IMR-90 (cell line): ENCODE measurements at regions not wholly inside any gene's neighbourhood (a gene's known extent, or its start where the extent isn't known, plus 50 kb on each side); places are given as distances from the start of the nearest gene placed in this dataset.

Source experiments
- ATAC-seq: fragments of 200-7000 bp; cut with Tn5 transposase; 2 replicates; pipeline ENCODE4 v1.9.1; 2020; ENCODE audit warnings: low read depth, mild to moderate bottlenecking, moderate library complexity
- BruUV-seq: library from RNA; stranded (reverse); fragments of 400-500 nt; replicated peaks from 2 replicates; lab custom pipeline; 2021; lab: Mats Ljungman, UMichigan
- CTCF ChIA-PET: fragments of 300-600 bp; formaldehyde crosslinking; extraction: SDS; loops from one replicate; lab custom pipeline; 2021; ENCODE audit warnings: antibody characterized with exemption; lab: Yijun Ruan, JAX
- POLR2A ChIA-PET: fragments of 300-600 bp; sonication (Branson Sonifier 250); formaldehyde crosslinking; loops from one replicate; lab custom pipeline; 2022; ENCODE audit warnings: antibody characterized with exemption; ENCODE audit not compliant: unreplicated experiment; lab: Charles Lee
- DNase-seq: peaks from one replicate; pipeline ENCODE4 v3.0.0; 2013
- H2AFZ ChIP-seq: replicated peaks from 2 replicates; pipeline ENCODE3; 2013; ENCODE audit warnings: low read length, mild to moderate bottlenecking; ENCODE audit not compliant: poor library complexity
- H2AK5ac ChIP-seq: 2 replicates; pipeline ENCODE4 v1.6.1; 2013; ENCODE audit warnings: low read depth, low read length, inconsistent platforms
- H2AK9ac ChIP-seq: replicated peaks from 2 replicates; pipeline ENCODE3; 2013; ENCODE audit warnings: mild to moderate bottlenecking, low read depth, low read length, moderate library complexity; ENCODE audit not compliant: poor library complexity
- H2BK120ac ChIP-seq: 2 replicates; pipeline ENCODE4 v1.6.1; 2013; ENCODE audit warnings: low read depth, low read length, inconsistent platforms
- H2BK15ac ChIP-seq: 3 replicates; pipeline ENCODE4 v1.6.1; 2013; ENCODE audit warnings: low read depth, low read length, inconsistent platforms
- H2BK20ac ChIP-seq: 2 replicates; pipeline ENCODE4 v1.6.1; 2013; ENCODE audit warnings: low read depth, mild to moderate bottlenecking, inconsistent platforms, low read length, moderate library complexity
- H2BK5ac ChIP-seq: 2 replicates; pipeline ENCODE4 v1.6.1; 2013; ENCODE audit warnings: mild to moderate bottlenecking, low read depth, low read length, inconsistent platforms; ENCODE audit not compliant: poor library complexity, severe bottlenecking
- H3K14ac ChIP-seq: replicated peaks from 2 replicates; pipeline ENCODE4 v1.6.1; 2013; ENCODE audit warnings: low read depth, low read length, inconsistent platforms
- H3K18ac ChIP-seq: 2 replicates; pipeline ENCODE4 v1.6.1; 2013; ENCODE audit warnings: low read depth, low read length, control low read depth
- H3K23ac ChIP-seq: 2 replicates; pipeline ENCODE4 v1.6.1; 2013; ENCODE audit warnings: low read depth, low read length, inconsistent platforms
- H3K27ac ChIP-seq: 2 replicates; pipeline ENCODE4 v1.5.1; 2013; ENCODE audit warnings: mild to moderate bottlenecking, control low read depth, low read length; ENCODE audit not compliant: insufficient read depth
- H3K27me3 ChIP-seq: 2 replicates; pipeline ENCODE4 v1.6.1; 2013; ENCODE audit warnings: low read length; ENCODE audit not compliant: control insufficient read depth, insufficient read depth
- H3K36me3 ChIP-seq: 2 replicates; pipeline ENCODE4 v1.6.1; 2013; ENCODE audit warnings: low read length, mixed read lengths; ENCODE audit not compliant: control insufficient read depth, insufficient read depth
- H3K4ac ChIP-seq: 2 replicates; pipeline ENCODE4 v1.6.1; 2013; ENCODE audit warnings: low read depth, low read length, inconsistent platforms
- H3K4me1 ChIP-seq: 2 replicates; pipeline ENCODE4 v1.6.1; 2013; ENCODE audit warnings: low read length, mixed read lengths; ENCODE audit not compliant: control insufficient read depth, insufficient read depth
- H3K4me2 ChIP-seq: 2 replicates; pipeline ENCODE4 v1.6.1; 2013; ENCODE audit warnings: low read depth, mild to moderate bottlenecking, control low read depth, low read length, moderate library complexity
- H3K4me3 ChIP-seq: 2 replicates; pipeline ENCODE4 v1.5.1; 2013; ENCODE audit warnings: low read depth, mild to moderate bottlenecking, control low read depth, low read length, moderate library complexity; ENCODE audit not compliant: insufficient read depth
- H3K56ac ChIP-seq: 2 replicates; pipeline ENCODE4 v1.6.1; 2013; ENCODE audit warnings: low read length, inconsistent platforms; ENCODE audit not compliant: insufficient read depth; ENCODE audit errors: extremely low read depth
- H3K79me1 ChIP-seq, 2 experiments: 2 replicates each; pipeline ENCODE4 v1.6.1; 2013; ENCODE audit warnings: low read length in 2 of 2, inconsistent platforms in 1 of 2, low read depth in 1 of 2
- H3K9ac ChIP-seq: 2 replicates; pipeline ENCODE4 v1.6.1; 2013; ENCODE audit warnings: low read depth, low read length, control low read depth
- H3K9me1 ChIP-seq: 2 replicates; pipeline ENCODE4 v1.6.1; 2013; ENCODE audit warnings: low read length, inconsistent platforms; ENCODE audit not compliant: insufficient read depth
- H3K9me3 ChIP-seq: 2 replicates; pipeline ENCODE4 v1.6.1; 2013; ENCODE audit warnings: low read length; ENCODE audit not compliant: control insufficient read depth, insufficient read depth
- H4K20me1 ChIP-seq: 2 replicates; pipeline ENCODE4 v1.6.1; 2013; ENCODE audit warnings: low read length, inconsistent platforms; ENCODE audit not compliant: insufficient read depth
- H4K5ac ChIP-seq: 2 replicates; pipeline ENCODE4 v1.6.1; 2013; ENCODE audit warnings: mild to moderate bottlenecking, low read depth, low read length, control low read depth
- H4K8ac ChIP-seq, 2 experiments: 2 replicates each; pipeline ENCODE4 v1.6.1; 2013; ENCODE audit warnings: low read depth in 2 of 2, low read length in 2 of 2, control low read depth in 1 of 2, inconsistent platforms in 1 of 2
- H4K91ac ChIP-seq: 2 replicates; pipeline ENCODE4 v1.6.1; 2013; ENCODE audit warnings: low read depth, low read length, inconsistent platforms; ENCODE audit not compliant: insufficient read depth
- BHLHE40 ChIP-seq: fragments of 150-350 bp; IDR thresholded peaks from 2 replicates; pipeline ENCODE4 v1.6.1; 2016; ENCODE audit warnings: mild to moderate bottlenecking, low read depth, low read length
- CEBPB ChIP-seq: IDR thresholded peaks from 2 replicates; pipeline ENCODE4 v1.6.1; 2012; ENCODE audit warnings: low read depth, low read length, improper control_type of control experiment
- CHD1 ChIP-seq: IDR thresholded peaks from 2 replicates; pipeline ENCODE4 v1.6.1; 2012; ENCODE audit warnings: low read depth, low read length, improper control_type of control experiment
- FOS ChIP-seq: fragments of 150-350 bp; IDR thresholded peaks from 2 replicates; pipeline ENCODE4 v1.6.1; 2016; ENCODE audit warnings: low read depth, low read length
- MAFK ChIP-seq: IDR thresholded peaks from 2 replicates; pipeline ENCODE4 v1.6.1; 2012; ENCODE audit warnings: low read depth, low read length, improper control_type of control experiment
- MAZ ChIP-seq: IDR thresholded peaks from 2 replicates; pipeline ENCODE4 v1.6.1; 2012; ENCODE audit warnings: low read depth, mild to moderate bottlenecking, low read length, improper control_type of control experiment, moderate library complexity, borderline replicate concordance
- MXI1 ChIP-seq: IDR thresholded peaks from 2 replicates; pipeline ENCODE4 v1.6.1; 2012; ENCODE audit warnings: low read depth, mild to moderate bottlenecking, low read length, moderate library complexity, borderline replicate concordance
- NFE2L2 ChIP-seq: fragments of 150-350 bp; IDR thresholded peaks from 2 replicates; pipeline ENCODE4 v1.6.1; 2016; ENCODE audit warnings: low read depth, mild to moderate bottlenecking, low read length
- POLR2A ChIP-seq: IDR thresholded peaks from 2 replicates; pipeline ENCODE4 v1.6.1; 2012; ENCODE audit warnings: mild to moderate bottlenecking, low read depth, low read length
- RAD21 ChIP-seq: IDR thresholded peaks from 2 replicates; pipeline ENCODE4 v1.6.1; 2012; ENCODE audit warnings: low read length, improper control_type of control experiment
- RCOR1 ChIP-seq: IDR thresholded peaks from 2 replicates; pipeline ENCODE4 v1.6.1; 2012; ENCODE audit warnings: mild to moderate bottlenecking, low read length, improper control_type of control experiment; ENCODE audit not compliant: insufficient replicate concordance
- RFX5 ChIP-seq: IDR thresholded peaks from 2 replicates; pipeline ENCODE4 v1.8.0; 2012; ENCODE audit warnings: low read depth, mild to moderate bottlenecking, low read length, moderate library complexity
- SMC3 ChIP-seq: fragments of 150-350 bp; IDR thresholded peaks from 2 replicates; pipeline ENCODE4 v1.6.1; 2016; ENCODE audit warnings: low read depth, mild to moderate bottlenecking, antibody characterized with exemption, low read length, moderate library complexity
- WGBS, 2 experiments: methylation state at CpG; one replicate each; pipeline versions ENCODE4 v1.1.5 to v1.1.7; 2013; ENCODE audit warnings: missing lambda C conversion rate in 2 of 2; ENCODE audit not compliant: insufficient read length in 1 of 2; ENCODE audit errors: extremely low coverage in 2 of 2; 5-methylcytosine and 5-hydroxymethylcytosine counted together
- dilution Hi-C: fragments of 300-500 bp; cut with HindIII; formaldehyde crosslinking; loops from one replicate; pipeline ENCODE4 v1.14.3; 2018; ENCODE audit warnings: low sequenced_read_pairs; ENCODE audit not compliant: unreplicated experiment
- in situ Hi-C: fragments of 300-500 bp; cut with MboI; formaldehyde crosslinking; loops from 3 replicates; pipeline ENCODE4 v1.14.3; 2019; ENCODE audit warnings: low sequenced_read_pairs, inconsistent platforms, mixed read lengths
- intact Hi-C: fragments of 100-400 bp; cut with micrococcal nuclease; formaldehyde crosslinking; loops from 2 replicates; pipeline ENCODE4 v1.10.0; 2022
- TF ChIP-seq, protein P1 (sequence below): fragments of 150-350 bp; IDR thresholded peaks from 2 replicates; pipeline ENCODE4 v1.6.1; 2016; ENCODE audit warnings: low read depth, mild to moderate bottlenecking, low read length, moderate library complexity, borderline replicate concordance
- TF ChIP-seq, protein P2 (sequence below): conservative IDR thresholded peaks from 2 replicates; pipeline ENCODE4 v1.5.1; 2012; ENCODE audit warnings: mild to moderate bottlenecking, low read depth, low read length, improper control_type of control experiment
- TF ChIP-seq, protein P3 (sequence below): fragments of 150-350 bp; IDR thresholded peaks from 2 replicates; pipeline ENCODE4 v1.6.1; 2017; ENCODE audit warnings: mild to moderate bottlenecking, antibody characterized with exemption, low read length, low read depth

GRCh38 chr4:149884046-149884445, 68.4 kb upstream of the IQCM start:
- intact Hi-C loops (no loop called here), in situ Hi-C loops (loop anchor here (25.0 kb wide), 1 partner anchor 922 kb away; no protein-coding TSS in a partner anchor), dilution Hi-C loops (no loop called here)
- Histone ChIP-seq H3K14ac (no peak overlapping the region), H3K18ac (peak overlapping the region; percentile 46; the same call in 1 of the 2 replicates), H3K56ac (no peak overlapping the region), H3K9ac (no peak overlapping the region), H4K91ac (no peak overlapping the region), H2AK9ac (no peak overlapping the region), H4K20me1 (no peaks in the 10 kb centered on the region), H3K9me1 (no peaks in the 10 kb centered on the region), H3K4ac (no peak overlapping the region), H3K27ac (no peak overlapping the region), H2BK15ac (no peak overlapping the region), H3K27me3 (no peaks in the 10 kb centered on the region), H2AFZ (no peak overlapping the region), H3K4me3 (no peak overlapping the region), H3K9me3 (no peaks in the 10 kb centered on the region), H2AK5ac (no peak overlapping the region), H2BK120ac (no peak overlapping the region), H4K5ac (no peak overlapping the region), H2BK20ac (no peak overlapping the region), H3K4me1 (peaks cover 6% of the 10 kb centered on the region), H4K8ac (no peak overlapping the region), H3K23ac (no peak overlapping the region), H2BK5ac (no peak overlapping the region), H3K4me2 (no peak overlapping the region), H3K79me1 (no peaks in the 10 kb centered on the region), H3K36me3 (no peaks in the 10 kb centered on the region)
- ATAC-seq (no peak), DNase-seq (no peak)
- ChIA-PET POLR2A (no interaction called here), CTCF (interaction anchor here (1.3 kb wide), 1 partner anchor 13 kb away, joined by 3 read pairs; no protein-coding TSS in a partner anchor)
- WGBS, 2 experiments = 60% methylated on average over 1 of the region's 6 CpGs; no CpG with 5 or more reads in 1 of the 2 experiments
- TF ChIP-seq FOS (no peak), CHD1 (no peak), MAFK (no peak), SMC3 (no peak), NFE2L2 (no peak), POLR2A (no peak), RAD21 (no peak), MAZ (no peak), BHLHE40 (no peak), CEBPB (no peak), MXI1 (no peak), RCOR1 (no peak), RFX5 (no peak)
- TF ChIP-seq, protein P1, sequence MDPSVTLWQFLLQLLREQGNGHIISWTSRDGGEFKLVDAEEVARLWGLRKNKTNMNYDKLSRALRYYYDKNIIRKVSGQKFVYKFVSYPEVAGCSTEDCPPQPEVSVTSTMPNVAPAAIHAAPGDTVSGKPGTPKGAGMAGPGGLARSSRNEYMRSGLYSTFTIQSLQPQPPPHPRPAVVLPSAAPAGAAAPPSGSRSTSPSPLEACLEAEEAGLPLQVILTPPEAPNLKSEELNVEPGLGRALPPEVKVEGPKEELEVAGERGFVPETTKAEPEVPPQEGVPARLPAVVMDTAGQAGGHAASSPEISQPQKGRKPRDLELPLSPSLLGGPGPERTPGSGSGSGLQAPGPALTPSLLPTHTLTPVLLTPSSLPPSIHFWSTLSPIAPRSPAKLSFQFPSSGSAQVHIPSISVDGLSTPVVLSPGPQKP = no peak
- TF ChIP-seq, protein P2, sequence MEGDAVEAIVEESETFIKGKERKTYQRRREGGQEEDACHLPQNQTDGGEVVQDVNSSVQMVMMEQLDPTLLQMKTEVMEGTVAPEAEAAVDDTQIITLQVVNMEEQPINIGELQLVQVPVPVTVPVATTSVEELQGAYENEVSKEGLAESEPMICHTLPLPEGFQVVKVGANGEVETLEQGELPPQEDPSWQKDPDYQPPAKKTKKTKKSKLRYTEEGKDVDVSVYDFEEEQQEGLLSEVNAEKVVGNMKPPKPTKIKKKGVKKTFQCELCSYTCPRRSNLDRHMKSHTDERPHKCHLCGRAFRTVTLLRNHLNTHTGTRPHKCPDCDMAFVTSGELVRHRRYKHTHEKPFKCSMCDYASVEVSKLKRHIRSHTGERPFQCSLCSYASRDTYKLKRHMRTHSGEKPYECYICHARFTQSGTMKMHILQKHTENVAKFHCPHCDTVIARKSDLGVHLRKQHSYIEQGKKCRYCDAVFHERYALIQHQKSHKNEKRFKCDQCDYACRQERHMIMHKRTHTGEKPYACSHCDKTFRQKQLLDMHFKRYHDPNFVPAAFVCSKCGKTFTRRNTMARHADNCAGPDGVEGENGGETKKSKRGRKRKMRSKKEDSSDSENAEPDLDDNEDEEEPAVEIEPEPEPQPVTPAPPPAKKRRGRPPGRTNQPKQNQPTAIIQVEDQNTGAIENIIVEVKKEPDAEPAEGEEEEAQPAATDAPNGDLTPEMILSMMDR = no peak
- TF ChIP-seq, protein P3, sequence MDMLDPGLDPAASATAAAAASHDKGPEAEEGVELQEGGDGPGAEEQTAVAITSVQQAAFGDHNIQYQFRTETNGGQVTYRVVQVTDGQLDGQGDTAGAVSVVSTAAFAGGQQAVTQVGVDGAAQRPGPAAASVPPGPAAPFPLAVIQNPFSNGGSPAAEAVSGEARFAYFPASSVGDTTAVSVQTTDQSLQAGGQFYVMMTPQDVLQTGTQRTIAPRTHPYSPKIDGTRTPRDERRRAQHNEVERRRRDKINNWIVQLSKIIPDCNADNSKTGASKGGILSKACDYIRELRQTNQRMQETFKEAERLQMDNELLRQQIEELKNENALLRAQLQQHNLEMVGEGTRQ = no peak
- no TSS peak for BruUV-seq
